ENCODE measurements at regions not wholly inside any gene's neighbourhood (a gene's known extent, or its start where the extent isn't known, plus 50 kb on each side); places are given as distances from the start of the nearest gene placed in this dataset.

DNA sequence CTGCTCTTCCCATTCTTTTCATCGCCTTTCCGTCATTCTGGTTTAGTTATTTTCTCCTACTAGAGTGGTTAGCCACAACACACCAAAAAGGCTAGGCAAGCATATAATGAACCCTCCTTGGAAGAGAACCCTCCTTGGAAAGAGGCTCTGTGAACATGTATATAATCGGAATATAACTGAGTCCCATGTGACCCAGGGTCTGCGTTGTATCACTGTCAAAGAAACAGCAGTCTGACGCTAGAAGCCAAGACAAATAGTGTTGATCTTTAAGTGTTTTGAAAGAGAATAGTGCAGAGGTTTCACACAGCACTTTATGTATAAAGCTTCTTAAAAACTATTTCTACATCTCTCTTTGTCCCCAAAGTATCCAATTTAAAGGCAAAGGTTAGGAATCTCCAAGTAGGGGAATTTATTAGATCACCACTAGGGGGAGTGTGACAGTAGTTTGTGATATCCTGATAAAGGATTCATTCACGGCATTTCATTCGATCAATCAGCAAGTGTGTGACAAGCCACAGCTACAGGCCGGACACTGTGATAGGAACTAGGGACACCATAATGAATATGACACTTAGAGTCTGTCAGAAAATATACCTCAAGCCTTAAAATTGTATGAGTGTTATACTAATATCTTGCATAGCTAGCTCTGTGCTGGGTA lies 395.3 kb downstream of the CD109 start:
- DNase-seq, result no peak
- no peak for ATAC-seq

DNA sequence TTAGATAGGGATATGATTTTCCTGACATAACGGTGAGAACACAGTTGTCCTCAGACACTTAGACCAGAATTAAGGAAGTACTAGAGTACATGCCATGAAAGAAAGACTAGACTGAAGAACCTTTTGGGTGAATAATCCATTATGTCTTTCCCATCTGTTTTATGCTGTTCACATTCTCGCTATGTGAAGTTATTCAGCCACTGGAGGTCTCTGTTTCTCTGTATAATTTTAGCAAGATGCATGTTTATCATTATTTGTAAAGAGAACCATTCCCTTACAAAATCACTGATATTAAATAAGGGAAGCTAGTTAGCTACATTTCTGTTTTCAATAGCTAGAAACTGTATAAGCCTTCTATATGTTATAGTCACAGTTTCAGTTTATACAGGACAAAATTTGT lies 391.9 kb downstream of the CD109 start:
- DNase-seq (no peak), ATAC-seq (no peak)

DNA sequence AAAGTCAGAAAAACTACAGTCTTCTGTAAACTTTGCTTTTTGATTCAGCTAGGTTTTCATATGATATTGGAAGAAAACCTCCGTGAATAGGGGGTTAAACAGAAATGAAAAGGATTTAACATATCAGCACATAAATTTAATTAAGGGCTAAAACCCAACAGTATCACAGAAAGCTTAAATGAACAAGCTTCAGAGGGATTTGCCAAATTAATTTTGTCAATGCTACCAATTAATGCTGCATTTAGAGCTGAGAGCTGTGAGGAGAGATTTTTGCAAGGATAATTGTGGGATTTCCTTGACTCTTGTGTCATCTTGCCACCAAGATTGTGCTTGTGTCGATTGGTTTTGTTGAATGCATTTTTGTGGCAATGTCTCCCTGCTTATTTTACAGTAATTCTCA lies 379.9 kb downstream of the CD109 start:
- DNase-seq, result no peak

DNA sequence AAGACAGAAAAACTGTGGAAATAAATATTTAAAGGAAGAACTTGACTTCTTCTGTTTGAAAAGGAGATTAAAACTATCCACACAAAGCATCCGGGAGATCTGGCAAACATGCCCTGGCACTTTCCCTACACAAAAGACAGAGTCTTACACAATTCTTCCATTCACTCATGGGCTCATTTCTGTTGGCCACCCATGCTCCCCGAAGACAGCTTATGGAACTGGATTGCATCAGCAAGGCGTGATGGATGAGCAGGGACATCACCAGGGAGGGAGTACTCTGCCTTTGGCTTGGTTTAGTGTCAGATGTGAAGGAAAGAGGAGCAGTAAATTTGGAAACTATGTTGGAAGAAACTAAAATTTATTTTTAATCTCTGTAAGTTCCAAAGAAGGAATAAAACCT lies 379.3 kb downstream of the CD109 start:
- no peak for DNase-seq
- no peak for ATAC-seq

More for the DNA sequence above, 379.9 kb downstream of the CD109 start:
- ATAC-seq, result no peak

DNA sequence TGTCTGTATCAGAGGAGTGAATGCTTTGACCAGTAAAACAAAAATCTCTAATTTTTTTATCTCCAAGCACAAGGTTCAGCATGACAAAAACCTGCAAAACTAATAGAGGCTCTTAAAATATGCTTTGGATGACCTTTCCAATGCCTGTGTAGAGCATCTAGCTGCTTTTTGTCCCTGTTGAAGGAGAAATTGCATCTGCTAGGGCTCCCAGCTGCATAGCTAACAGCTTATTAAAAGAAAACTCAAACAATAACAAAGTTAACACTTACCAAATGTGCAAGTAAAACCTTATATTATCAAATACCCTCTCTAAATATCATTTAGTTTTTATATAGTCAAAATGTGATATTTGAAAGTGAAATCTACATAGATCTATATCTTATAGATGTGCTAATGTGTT lies 378.6 kb downstream of the CD109 start:
- ATAC-seq, result no peak
- no peak for DNase-seq

DNA sequence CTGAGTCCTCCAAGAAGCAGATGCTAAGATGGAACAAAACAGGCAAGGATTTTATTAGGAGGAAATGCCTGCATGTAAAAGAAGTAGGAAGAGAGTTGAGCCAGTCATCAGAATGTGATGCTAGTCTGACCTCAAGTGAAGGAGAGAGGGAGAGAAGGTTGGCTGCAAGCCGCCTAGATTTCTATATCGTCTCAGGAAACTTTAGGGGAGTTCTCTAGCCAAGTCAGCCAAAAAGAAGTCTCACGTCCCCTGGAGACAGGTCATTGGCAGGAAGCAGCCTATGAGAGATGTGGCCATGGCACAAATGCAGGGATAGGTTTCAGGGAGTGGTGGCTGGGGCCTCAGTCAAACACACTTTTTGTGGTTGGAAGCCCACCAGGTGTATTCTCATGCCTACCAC lies 378.0 kb downstream of the CD109 start:
- no peak for ATAC-seq
- no peak for DNase-seq

DNA sequence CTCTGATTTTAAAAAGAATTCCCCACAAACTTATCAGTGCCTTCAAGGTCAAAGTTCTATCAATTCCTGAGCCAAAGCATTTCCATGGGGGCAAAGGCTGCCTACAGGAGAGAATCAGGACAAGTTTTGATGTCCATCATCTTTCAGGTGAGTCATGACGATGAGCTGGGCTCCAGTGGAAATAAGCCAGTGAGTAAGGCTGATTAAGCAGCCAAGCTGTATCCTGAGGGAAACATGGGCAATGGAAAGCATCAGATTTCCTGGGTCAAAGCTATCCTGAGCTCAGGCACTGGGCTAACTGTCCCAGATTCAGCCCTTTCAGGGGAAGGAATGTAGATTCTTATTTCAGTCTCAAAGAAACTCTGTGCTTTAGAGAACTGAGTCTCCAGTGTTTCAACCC lies 377.4 kb downstream of the CD109 start:
- no peak for ATAC-seq
- DNase-seq, result no peak

DNA sequence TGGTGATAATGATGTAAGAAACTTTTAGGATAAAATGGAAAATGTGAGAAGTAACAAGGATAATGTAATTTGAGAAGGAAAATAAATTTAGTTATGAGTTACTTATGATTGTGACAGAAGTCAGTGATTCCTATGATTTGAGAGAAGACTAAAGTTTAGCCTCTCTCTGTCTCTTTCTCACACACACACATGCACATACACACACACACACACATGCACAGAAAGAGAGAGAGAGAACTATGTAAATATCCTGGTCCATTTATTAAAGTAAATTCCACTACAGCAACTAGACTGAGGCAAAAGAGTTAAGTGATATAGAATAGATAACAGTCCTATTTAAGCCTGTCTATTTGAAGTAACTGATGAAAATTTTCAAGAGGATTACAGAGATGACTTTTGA lies 375.2 kb downstream of the CD109 start:
- DNase-seq (no peak), ATAC-seq (no peak)

DNA sequence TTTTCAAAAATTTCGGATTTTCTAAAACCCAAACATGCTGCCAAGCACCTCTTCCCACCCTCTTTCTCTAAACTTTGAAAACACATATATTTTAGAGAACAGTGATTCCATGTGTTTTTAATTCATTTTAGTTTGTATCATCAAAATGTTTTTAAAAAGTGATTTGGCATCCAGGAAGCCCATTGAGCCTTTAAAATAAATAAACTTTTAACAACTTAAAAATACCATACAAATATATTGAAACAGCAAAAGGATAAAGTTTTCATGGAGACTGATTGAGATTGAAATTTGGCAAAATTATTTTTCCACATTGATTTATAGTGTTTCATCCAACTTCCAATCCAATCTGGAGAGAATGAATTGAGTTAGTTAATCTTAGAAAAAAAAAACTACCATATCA lies 374.7 kb downstream of the CD109 start:
- DNase-seq, result no peak
- ATAC-seq, result no peak

DNA sequence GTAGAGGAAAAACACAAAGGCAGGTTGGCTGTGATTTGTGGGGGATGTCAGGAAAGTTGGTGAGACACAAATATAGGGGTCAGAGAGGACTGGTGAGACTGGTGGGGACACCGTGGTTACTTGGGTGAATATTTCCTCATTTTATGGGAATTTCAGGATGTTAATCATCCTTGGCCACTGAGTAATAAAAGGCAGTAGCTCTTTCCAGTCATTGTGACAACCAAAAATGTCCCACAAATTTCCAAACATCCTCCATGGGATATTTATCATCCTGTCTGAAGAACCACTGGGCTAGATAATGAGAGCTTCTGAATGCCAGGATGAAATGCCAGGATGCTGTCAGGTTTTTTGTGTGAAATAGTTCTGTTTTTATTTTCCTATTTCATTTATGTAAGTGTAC lies 374.1 kb downstream of the CD109 start:
- DNase-seq, result no peak
- no peak for ATAC-seq

DNA sequence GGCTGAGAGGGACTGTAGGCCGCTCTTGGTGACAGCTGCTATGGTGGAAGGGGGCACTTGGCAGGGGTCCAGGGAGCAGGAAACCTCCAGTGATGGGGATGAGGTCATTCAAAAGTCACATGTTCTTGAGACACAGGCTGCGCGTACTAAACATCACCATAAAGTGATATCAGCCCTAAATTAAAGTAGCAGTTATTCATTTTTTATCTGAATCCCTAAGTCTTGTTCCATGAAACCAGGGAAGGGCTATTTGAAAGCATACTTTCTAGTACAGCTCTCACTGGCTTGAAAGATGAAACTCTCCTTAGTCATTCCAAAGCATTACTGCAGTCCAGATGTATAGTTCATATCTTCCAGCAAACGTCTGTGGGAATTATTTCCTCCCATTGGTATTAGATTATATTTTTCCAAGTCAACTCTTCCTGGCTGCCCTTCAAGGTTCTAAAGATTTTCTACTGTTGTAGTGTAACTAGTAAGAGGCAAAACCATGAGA lies 373.1 kb downstream of the CD109 start:
- DNase-seq (no peak), ATAC-seq (no peak)

DNA sequence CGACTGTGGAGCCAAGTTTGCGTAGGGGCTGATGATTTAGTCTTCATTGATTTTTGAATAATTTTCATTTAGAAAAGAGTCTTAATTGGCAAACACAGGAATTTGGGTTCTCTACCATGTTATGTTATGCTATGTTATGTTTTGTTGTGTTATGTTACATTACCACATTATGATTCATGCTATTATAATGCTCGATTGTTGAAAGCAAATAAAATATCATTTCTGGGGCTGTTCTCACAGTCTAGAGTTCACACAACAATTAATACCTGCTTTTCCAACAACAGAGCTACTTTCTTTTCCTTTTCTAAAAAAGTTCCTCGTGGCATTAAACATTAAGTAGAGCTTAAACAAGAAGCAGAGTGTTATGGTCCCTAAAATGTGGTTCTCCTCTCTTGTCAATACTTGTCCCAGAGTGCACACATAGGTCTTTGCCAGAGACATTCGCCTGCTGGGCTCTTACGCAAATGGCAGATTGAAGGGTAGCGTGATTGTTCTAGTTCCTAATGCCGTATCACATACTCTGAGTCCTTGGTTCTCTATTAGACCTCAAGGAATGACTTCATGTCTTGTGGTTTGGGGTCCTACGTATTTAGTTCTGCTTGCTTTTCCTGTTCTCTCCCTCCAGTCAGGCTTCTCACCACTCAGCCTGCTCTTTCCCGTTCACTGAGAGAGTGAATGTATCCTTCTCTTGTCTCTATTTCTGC lies 370.3 kb downstream of the CD109 start:
- no peak for DNase-seq
- ATAC-seq, result no peak

DNA sequence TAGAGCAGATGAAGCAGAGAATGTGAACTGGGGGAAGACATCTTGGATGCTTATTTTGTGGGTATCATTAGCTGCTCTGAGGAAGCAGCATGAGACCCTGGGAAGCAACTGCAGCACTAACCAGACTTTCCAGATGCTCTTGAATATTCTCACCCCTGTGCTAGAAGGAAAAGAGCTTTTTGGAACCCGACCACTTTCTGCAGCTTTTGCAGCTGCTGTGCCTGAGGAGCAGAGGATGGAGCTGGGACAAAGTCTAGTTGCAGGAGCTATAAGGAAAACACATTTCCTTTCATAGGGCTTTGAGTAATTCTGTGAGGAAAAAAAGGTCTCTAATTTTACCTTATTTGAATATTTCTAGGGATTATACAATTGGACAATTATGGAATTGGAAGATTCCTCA lies 369.7 kb downstream of the CD109 start:
- ATAC-seq, result no peak

DNA sequence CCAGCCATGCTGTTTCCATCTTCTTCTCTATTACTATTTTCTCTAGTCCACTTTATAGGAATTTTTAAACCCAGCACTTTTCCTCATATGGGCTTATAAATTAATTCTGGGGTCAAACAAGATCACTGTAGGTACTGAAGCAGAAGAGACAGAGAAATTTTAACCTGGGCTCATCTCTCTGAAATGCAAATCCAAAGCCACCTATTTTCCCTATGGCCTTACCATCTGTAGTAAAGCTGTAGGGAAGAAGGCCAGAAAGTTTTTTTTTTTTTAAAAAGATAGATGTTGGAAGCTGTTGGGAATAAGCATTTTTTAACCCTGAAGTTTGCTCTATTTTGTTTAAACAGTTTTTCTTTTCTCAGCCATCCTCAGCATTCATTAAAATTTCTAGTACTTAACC lies 367.4 kb downstream of the CD109 start:
- DNase-seq (no peak), ATAC-seq (no peak)

More for the DNA sequence above, 369.7 kb downstream of the CD109 start:
- DNase-seq, result no peak

DNA sequence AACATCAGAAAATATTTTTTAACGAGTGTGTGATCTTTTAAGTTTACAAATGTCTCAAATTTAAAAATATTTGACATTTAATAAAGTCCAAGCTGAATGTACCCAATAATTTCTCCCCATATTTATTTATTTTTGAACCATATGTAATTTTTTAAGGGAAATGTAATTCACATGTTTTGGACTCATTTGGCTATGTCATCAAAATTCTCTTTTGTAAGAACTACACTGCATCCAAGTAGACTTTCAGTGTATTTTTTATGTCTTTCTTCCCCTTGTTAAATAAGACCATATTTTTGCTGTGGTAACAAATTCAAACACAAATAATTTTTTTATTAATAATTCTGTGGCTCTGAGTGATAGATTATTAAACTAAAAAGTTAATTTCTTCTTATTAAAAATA lies 365.2 kb downstream of the CD109 start:
- DNase-seq, result no peak
- no peak for ATAC-seq

DNA sequence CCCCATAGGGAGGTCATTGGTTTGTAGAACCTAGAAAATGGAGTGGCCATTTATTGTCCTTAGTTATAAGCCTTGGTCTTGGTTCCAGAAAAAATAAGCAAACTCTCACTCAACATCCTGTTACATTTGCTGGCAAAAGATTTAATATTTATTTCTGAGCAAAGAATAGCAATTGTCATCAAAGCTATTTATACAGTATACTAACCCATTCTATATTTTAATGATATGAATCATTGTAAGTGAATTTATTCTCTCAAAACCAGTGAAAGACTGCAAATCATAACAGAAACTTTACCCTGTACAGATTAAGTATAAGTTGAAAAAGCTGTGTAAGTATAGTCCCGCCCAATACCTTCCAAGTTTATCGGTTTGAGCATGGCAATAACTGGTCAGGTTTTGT lies 364.4 kb downstream of the CD109 start:
- DNase-seq (no peak), ATAC-seq (no peak)

DNA sequence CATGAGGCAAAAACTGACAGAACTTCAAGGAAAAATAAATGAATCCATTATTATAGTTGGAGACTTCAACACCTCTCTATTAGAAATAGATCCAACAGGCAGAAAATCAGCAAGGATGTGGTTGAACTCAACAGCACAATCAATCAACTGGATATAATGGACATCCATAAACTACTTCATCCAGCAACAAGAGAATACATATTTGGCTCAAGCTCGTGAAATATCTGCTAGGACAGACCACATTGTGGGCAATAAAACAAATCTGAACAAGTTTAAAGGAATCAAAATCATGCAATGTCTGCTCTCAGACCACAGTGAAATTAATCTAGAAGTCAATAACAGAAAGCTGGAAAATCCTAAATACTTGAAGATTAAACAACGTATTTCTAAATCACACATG lies 362.6 kb downstream of the CD109 start:
- ATAC-seq (no peak), DNase-seq (no peak)

DNA sequence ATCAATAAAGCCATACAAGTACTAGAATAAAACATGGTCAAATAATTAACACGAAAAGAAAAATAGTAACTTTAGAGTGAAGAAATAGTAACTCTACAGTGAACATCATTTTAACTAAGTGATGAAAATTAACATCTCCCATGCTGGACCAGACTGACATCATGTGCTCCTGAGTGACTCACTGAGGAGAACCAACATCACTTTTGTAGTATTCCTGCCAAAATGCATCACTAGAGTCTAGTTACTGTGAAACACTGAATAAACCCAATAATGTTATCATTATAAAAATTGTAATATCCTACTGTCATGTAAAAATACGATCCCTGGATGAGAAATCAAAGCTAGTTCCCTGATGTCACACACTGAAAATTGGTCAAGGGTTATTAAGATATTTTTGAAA lies 361.3 kb downstream of the CD109 start:
- no peak for DNase-seq
- no peak for ATAC-seq

DNA sequence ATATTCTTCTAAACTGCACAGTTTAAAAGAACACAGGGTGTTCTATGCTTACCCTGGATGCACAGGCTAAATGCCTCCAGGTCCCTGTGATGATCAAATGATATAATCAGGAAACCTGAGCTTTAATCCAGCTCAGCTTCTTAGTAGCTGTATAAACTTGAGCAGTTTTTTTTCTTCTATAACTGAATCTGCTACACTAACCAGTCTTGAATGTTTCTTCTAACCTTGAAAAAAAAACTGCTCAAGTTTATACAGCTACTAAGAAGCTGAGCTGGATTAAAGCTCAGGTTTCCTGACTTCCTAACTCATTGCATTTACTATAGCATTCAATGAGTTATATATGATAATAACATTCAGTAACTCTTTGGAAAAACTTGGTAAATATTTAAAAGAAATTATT lies 358.2 kb downstream of the CD109 start:
- ATAC-seq, result no peak
- DNase-seq, result no peak

DNA sequence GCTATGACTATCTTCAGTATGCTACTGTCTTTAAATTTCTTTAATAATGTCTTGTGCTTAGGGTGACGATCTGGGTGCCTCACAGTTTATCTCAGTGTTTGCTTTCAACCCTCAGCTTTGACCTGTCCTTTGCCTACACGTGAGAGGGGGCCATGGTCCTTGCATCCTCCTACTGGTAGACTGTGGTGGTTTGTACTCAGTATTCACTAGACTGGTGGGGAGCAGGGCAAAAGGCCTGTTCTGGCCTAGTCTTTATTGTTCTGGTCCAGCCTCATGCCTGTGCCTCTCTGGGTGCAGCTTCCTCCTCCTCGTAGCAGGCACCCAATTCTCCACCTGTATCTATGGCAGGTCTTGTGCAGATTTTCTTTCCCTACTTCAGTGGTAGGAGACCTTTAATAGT lies 354.9 kb downstream of the CD109 start:
- ATAC-seq, result no peak
- no peak for DNase-seq

DNA sequence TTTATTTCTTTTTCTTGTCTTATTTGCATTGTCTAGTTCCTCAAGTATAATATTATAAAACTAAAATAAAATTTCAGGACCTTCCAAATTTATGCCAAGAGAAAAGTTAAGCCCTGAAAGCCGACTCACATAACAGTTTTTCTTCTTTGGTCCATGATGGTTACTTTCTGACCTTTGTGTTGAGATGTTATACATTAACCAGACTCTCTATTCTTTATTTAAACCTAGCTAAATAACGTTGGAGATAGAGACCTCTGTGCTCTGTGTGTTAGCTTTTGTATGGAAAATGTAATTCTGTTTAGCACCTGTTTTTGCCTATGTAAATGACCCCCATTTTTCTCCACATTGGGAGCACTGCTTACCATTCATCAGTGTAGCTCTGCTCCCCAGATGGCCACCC lies 352.4 kb downstream of the CD109 start:
- DNase-seq, result no peak
- ATAC-seq, result no peak

DNA sequence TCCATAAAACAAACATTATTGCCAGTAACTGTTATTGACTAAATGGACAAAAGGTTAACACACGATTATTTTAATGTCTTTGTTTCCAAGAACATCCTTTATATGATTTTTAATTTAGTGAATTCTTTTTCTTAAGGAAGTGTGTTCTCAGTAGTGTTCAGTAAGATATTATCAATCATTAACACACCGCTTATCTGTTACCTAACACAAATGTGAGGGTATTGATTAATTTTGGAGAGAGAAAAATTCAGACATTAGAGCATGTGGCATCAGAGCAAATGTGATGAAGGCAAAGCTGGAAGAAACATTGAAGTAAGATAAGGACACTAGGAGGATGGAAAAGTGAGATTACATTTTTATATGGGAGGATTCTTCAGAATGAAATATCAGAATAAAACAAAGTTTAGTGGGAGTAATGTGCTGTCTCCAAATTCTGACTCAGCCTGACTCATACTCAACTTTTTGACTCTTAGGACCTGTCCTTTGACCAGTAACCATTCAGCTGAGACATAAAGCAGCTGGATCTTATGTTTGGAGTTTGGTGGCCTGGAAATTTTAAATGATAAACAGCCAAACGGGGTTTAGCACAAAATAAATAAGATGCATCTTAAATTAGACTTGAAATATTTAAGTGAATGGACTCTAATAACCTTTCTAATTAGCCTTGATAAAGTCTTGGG lies 348.6 kb downstream of the CD109 start:
- no peak for DNase-seq
- ATAC-seq, result no peak

DNA sequence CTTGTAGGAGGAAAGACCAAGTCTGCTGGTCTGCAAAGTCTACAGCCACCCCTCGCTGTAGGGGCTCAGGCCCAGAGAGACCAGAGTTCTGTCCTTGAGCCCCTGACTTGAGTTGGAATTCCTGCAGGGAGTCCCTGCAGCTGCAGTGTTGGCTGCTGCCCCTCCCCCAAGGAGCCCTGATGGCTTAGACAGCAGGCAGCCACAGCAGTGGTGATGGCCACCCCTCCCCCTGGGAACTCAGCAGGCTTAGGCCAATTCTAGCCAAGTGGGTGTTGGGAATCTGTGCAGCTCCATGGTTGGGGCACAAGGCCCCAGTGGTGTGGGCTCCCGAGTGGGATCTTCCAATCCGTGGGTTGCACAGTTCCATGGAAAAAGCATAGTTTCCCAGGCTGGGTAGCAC lies 345.4 kb downstream of the CD109 start:
- DNase-seq, result no peak
- ATAC-seq, result no peak

DNA sequence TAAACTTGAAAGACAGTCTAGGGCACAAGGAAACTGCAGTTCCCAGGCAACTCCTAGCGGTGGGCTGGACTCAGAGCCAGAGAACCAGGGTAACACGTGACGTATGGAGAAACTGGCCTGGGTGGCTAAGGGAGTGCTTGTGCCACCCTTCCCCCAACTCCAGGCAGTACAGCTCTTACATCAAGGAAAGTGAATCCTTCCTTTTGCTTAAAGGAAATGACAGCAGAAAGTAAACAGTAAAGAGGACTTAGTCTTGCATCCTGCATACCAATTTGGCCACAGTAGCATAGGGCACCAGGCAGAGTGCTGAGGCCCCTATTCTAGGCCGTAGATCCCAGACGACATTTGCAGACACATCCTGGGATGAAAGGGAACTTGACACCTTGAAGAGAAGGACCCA lies 322.8 kb downstream of the CD109 start:
- DNase-seq (no peak), ATAC-seq (no peak)

Measured in stimulated activated naive CD8-positive, alpha-beta T cell treated with anti-CD3 and anti-CD28 coated beads, Interleukin-15, Interleukin-2, amounts not matched to agents 100 U/mL and 50 U/mL, for 24 hours (primary cell).